ENCODE measurements at regions not wholly inside any gene's neighbourhood (a gene's known extent, or its start where the extent isn't known, plus 50 kb on each side); places are given as distances from the start of the nearest gene placed in this dataset.
"Not testable (repeated sequence)": the region's sequence is repeated elsewhere in the genome, so short reads cannot be mapped to it uniquely, and the experiment has no call there.

DNA sequence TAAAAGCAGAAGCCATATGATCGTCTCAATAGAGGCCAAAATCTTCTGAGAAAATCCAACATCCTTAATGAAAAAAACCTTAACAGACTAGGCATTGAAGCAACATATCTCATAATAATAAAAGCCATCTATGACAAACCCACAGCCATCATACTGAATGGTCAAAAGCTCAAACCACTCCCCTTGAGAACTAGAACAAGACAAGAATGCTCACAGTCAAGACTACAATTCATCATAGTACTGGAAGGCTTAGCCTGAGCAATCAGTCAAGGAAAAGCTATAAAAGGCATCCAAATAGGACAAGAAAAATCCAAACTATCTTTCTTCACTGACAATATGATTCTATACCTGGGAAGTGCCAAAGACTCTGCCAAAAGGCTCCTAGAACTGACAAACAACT is 2668.2 kb upstream of the PCDH20 start:
- DNase-seq = no peak

DNA sequence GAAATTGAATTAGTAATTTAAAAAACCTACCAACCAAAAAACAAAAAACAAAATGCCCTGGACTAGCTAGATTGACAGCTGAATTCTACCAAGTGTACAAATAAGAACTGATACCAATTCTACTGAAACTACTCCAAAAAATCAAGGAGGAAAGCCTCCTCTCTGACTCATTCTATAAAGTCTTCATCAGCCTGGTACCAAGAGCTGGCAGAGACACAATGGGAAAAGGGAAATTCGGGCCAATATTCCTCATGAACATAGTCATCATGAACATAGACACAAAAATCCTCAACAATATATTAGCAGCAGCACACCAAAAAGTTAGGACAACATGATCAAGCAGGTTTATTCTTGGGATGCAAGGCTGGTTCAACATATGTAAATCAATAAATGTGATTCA is 2667.7 kb upstream of the PCDH20 start:
- no peak for DNase-seq

DNA sequence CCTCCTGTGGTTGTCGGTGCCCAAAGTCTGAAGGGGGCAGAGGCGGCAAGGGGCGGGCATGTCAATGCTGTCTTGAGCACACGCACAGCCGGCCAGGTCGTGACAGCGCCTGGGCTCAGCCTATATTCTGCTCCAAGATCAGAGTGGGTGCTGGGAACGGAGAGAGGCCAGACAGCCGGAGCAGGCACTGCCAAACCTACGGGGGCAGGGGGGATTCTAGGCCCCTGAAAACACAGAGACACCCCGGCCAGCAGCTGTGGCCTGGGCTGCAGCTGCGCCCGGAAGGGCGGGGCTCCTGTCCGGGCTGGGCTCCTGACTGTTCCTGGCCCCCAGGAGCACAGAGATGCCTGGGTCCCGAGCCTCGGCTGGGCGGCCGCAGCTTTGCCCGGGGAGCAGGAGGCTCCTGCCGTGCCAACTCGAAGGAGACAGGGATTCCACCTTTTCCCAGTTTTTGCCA is 2662.9 kb upstream of the PCDH20 start:
- DNase-seq = no peak

DNA sequence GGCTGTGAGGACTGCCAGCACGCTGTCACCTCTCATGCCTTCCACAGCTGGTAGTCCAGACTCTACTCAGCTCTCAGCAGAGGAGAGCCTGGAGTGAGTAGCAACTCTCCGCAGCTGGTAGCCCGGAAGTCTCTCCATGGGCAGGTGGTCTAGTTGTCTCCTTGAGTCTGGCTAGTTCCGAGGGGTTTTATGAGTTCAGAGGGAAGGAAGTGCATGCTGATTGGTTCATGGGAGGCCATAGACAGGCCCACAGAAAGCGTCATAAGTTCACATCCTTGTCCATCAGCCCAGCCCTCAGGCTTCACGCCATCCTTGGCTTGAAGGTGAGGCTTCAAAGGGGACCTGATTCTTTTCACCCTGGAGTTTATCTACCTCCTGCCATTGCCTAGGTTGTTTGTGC is 2662.4 kb upstream of the PCDH20 start:
- DNase-seq = no peak

DNA sequence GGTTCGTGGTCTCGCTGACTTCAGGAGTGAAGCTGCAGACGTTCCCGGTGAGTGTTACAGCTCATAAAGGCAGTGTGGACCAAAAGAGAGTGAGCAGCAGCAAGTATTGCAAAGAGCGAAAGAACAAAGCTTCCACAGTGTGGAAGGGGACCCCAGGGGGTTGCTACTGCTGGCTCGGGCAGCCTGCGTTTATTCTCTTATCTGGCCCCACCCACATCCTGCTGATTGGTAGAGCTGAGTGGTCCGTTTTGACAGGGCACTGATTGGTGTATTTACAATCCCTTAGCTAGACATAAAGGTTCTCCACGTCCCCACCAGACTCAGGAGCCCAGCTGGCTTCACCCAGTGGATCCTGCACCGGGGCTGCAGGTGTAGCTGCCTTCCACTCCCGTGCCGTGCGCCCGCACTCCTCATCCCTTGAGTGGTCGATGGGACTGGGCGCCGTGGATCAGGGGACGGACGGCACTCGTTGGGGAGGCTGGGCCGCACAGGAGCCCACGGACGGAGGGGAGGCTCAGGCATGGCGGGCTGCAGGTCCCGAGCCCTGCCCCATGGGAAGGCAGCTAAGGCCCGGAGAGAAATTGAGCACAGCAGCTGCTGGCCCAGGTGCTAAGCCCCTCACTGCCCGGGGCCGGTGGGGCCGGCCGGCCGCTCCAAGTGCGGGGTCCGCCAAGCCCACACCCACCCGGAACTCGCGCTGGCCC is 2661.6 kb upstream of the PCDH20 start:
- DNase-seq = not testable (repeated sequence)

DNA sequence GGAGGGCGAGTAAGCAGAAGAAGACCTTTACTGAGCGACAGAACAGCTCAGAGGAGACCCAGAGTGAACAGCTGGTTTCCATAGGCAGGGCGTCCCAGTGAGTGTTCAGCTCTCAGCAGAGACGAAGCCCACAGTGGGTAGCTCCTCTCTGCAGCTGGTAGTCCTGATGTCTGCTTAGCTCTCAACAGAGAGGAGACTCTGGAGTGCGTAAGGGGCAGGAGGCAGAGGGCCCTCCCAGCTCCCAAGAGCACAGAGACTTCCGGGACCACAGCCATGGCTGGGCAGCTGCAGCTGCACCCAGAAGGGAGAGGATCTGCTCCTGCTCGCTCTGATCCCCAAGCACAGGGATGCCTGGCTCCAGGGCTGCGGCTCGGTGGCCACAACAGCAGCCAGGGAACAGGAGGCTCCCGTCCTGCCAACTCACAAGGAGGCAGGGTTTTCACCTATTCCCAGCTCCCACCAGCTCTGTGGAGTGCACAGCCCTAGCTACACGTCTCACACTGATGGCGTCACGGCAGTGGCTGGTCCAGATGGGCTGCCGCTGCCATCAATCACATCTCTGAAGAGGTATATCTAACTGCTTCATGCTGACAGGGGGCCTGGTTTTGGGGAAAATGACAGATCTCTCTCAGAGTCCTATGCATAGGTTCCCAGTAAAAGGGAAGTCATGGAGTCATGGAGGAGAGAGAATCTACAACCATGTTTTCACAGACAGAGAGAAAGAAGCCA is 2660.1 kb upstream of the PCDH20 start:
- no peak for DNase-seq

DNA sequence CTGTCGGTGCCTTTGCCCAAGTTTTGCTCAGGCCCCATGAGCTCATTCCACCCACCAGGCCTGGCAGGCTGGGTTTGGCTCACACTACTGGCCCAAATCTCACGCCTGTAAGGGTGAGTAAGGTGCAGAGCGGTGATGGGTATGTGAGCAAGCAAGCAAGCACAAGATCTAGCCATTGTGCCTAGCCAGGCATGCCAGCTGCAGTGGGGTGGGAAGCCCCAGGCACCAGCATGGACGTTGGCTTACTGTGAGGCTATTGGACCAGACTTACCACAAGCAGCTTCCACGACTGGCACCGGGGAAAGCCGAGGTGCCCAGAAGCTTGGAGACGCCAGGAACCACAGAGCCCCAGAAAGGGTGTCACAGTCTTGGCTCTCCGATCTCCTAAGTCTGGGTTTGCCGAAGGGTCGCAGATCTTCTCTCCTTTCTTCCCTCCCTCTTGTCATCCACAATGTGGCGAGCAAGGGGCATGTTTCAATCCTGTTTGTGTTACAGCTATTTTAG is 2659.4 kb upstream of the PCDH20 start:
- no peak for DNase-seq

DNA sequence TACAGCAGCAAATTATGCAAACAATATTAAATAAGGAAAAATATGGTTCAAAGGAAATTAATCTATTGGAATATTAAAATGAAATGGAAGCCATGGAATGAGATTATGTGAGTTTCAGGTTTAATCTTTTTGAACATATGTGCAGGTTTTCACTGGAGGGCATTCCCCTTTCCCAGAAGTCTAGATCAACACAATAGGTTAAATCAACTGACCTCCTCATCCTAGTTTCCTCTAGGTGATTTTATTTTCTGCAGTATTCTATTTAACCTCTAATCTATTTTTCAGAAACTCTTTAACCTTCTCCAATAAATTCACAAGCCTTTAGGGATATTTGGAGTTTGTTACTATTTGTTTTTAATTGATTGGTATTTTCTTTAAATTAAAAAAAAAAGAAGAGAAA is 2657.6 kb upstream of the PCDH20 start:
- no peak for DNase-seq

DNA sequence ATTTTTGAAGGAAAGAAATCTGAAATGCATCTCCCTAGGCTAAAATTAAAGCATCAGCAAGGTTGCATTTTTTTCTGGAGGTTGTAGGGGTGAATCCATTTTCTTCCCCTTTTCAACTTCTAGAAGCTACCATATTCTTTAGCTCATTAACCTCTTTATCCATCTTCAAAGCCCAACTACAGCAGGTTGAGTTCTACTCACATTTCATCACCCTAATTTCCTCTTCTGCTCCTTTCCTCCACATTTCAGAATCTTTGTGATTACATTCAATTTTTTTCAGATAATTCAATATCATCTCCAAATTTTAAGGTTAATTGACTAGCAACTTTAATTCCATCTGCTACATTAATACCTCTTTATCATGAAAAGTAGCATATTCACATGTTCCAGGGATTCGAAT is 2655.7 kb upstream of the PCDH20 start:
- DNase-seq = no peak

DNA sequence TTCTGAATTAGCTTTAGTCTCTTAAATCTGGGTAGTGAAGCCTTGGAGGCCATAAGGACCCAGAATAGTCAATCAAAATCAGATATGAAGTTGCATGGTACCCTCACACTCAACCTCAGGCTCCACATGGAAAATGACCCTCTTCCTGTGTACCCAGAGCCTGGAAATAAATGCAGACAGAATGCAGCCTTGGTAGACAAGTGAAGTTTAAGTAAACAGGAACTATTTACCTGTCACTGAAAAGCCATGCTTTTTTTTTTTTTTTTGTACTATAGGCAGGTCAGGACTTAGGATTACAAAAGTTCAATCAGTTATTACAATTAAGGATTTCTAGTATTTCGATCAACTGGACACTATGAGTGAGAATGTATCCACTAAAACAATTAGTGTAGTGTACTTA is 2654.2 kb upstream of the PCDH20 start:
- no peak for DNase-seq

DNA sequence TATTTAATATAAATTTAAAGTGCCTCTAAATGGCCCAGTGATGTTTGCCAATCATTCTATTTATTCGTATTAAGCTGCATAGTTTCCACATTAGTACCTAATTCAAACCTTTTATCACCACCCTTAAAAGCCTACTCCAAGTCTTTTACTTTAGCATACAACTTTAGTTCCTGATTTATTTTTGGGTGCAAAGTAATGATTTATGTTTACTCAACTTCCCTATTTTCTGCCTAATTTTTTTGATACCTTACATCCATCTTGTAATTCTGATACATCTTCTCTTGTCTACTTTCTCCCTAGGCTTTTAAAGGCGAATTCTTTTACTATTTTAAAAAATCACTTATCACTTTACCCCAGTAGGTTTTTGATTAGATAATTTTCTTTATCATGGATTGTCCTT is 2651.1 kb upstream of the PCDH20 start:
- DNase-seq = no peak

DNA sequence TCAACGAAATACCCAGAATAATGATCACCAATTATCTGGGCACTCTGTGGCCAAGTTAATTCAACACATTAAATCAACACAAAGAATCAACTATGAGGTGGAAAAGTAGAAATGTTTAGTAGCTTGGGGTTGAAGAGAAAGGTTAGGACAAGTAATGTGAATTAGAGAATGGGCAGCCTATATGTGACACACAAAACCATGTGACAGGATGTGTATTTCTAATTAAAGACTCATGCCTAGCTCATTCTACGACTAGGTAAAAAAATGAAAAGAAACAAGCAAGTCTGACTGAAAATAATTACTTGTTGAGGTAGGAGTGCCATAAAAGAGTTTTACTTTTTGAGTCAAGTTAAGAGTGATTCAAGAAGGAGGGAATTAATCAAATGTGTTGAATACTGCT is 2646.0 kb upstream of the PCDH20 start:
- no peak for DNase-seq

DNA sequence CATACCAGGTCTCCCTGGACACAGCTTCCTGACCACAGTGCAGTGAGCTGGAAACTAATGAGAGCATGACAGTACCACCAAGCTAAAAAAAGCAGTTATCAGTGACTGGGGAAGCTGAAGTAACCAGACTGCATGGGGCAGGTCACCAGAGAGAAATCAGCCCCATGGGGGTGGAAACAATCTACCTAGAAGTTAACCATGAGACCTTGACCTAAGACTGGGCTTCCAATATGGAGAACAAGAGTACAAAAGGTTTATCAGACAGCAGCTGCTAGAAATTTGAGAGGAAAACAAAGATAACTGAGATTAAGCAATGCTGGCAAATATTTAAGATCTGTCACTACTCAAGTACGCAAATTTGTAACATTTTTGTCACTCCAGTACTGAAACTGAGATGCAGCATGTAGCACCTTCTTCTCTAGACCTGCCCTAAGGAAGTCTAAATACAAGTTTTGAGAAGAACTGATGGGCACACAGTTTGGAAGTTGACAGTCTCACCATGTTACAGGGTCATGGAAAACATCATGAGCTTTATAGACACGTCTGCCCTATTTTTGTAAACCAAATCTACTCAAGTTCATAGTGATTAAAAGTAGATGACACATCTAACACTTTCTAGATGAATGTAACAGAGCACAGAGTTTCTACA is 2641.8 kb upstream of the PCDH20 start:
- DNase-seq = no peak

DNA sequence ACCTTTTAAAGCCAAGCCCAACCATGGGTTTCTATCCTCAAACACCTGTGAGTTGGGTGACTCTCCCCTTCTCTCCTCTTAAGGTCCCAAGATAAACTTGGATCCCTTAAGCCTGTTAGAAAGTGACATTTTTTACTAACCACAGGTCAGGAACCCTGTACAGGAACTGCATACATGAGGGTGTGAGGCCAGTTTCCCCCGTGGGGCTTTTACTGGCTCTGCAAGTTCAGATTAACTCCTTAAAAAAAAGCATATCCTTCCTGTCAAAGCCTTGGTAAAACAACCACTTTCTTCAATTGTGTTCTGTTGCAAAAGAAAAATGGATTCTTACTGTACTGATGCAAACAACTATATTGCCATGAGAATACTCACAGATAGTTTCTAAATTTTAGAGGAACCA is 2638.7 kb upstream of the PCDH20 start:
- DNase-seq = no peak

DNA sequence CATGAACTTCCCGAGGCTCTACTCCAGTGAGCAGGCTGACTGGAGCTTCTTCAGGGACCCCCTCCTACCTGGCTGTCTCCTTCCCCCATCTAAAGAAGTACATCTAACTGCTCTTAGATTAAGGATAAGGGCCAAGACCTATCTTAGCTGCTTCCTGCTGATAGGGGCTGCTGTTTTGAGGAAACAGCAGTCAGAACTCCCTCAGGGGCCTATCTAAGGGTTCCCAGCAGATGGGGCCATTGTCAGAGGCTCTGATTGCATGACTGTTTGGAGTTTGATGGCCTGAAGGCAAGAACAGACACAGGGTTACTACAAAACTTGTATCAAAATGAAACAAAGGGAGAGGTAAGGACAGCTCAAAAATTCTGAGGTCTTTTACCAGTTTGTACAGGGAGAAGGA is 2636.9 kb upstream of the PCDH20 start:
- no peak for DNase-seq

DNA sequence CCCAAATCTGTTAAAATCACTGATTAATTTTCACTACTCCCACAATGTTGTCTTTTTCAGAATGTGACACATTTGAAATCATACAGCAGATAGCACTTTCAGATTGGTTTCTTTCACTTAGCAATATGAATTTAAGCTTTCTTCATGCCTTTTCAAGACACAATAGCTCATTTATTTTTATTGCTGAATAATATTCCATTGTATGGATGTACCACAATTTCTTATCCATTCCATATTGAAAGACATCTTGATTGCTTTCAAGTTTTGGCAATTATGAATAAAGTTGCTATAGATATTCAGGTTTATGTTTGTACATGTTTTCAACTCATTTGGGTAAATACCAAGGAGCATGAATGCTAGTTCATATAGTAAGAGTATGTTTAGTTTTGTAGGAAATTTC is 2635.6 kb upstream of the PCDH20 start:
- DNase-seq = no peak

DNA sequence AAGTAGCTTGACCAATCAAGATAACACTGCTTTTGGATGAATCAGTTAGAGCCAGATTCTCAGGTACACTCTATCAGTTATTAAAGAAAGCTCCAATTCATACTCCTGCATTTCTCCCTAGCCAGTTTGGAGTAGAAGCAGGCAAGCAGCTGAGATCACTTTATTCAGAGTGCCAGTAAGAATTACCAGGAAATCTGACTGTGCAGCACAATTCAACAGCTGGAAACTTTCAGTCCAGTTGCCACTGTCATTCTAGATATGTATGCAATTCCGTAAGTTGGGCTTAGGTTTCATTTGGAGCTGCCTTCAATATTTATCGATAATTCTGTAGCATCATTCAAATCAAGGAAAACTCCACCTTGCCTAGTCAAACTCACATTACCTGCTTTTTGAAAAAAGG is 2625.6 kb upstream of the PCDH20 start:
- no peak for DNase-seq

DNA sequence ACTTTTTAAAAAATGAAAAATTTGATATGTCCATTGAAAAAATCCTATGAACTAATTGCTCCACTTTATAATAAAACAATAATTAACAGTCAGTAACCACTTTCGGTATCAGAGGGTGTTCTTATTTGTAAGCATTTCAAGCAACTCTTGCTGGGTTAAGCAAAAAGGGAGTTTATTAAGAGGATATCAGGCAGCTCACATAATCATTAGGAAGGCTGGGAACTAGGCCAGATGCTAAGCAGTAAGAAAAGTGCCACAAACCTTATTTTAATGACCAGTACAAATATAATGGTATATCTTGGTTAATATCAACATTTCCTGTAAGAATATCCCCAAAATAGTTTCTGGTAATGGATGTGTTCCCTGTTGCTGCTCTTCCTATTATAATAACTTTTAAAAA is 2618.3 kb upstream of the PCDH20 start:
- no peak for DNase-seq

DNA sequence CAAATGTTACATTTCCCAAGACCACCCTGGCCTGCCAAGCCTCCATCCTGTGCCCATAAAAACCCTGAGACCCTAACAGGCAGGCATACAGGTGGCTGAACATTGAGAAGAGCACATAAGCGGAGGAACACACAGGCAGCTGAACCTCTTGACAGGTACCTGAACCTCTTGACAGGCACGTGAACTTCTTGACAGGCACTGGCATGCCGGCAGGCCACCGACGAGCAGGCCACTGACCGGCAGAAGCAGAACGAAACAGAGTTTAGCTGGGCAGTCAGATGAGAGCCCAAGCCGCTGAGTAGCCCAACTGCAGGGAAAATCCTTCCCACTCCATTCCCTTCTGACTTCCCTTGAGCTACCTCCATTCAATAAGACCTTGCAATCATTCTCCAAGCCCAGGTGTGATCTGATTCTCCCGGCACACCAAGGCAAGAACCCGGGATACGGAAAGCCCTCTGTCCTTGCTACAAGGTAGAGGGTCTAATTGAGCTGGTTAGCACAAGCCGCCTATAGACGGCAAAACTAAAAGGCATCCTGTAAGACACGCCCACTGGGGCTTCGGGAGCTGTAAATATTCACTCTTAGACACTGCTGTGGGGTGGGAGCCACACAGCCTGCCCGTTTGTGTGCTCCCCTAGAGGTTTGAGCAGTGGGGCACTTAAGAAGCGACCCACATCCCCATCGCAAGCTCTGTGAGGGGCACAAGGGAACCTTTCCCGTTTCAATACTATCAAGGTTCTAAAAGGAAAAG is 2613.9 kb upstream of the PCDH20 start:
- no peak for DNase-seq

DNA sequence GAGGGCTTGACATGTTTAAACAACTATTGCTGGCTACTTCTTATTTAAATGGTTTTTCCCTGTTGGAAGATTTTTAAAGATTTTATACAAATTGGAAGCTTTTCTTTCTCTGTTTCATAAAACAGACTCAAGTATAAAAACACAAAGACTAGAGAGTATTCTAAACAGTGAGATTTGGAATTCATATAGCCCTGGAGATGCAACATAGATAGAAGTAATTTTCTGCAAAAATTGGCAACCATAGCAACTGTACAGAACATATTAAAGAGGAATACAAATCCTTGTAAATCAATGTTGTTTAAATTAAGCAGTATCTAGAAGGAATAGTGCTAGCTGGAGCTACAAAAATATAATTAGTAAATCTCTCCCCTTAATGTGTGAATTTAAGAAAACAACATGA is 2612.9 kb upstream of the PCDH20 start:
- no peak for DNase-seq

DNA sequence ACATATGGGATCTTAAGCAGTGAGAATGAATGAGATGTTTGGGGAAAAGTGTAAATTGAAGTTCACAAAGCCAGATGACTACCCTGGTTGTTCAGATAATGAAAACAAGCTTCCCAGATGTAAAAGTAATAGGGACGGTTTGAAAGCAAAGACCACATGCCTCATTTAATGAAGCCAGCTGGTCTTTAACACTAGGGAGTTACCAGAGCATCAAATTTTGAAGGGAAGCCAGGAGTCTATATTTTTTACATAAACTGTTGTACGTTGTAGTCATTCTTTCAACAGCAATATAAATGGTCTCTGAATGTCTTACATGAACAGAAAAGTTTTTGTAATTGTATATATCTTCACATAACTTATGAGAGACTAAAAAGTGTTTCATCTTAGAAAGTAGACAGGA is 2604.5 kb upstream of the PCDH20 start:
- no peak for DNase-seq

DNA sequence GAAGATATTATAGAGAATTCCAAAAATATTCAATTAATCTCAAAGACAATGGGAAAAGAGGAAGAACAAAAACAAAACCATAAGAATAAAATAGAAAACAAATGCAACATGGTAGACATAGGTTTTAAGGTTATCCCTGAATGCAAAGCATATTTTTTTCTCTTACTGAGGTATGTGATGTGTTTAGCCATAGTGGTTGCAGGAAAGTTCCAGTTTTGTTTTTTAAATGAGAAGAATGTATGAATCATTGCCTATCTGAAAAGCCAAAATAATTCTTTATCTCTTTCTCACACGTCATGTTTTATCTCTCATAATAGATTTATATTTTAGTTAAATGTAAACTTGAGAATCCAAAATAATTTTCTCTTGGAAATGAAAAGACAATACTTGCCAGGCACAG is 2591.7 kb upstream of the PCDH20 start:
- no peak for DNase-seq

DNA sequence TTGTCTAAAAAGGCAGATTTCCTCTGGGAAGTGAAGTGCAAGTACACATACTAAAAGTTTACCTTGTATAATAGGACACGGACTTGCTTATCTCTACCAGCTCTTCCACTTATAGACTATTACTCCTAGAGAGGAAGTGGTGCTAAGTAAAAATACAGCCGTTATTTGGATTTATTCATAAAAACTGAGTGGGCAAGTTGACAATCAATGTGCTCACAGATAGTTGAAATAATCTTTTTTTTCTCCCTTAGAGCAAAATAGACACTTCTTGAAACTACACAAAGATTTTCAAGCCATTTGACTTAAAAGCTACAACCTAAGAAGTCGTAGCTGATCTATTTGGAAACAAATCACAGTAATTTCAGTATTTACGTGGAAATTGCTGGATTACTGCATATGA is 2584.7 kb upstream of the PCDH20 start:
- no peak for DNase-seq
